ENCODE measurements at regions not wholly inside any gene's neighbourhood (a gene's known extent, or its start where the extent isn't known, plus 50 kb on each side); places are given as distances from the start of the nearest gene placed in this dataset.

- TF ChIP-seq EZH2phosphoT487 (IDR thresholded peaks at IDR 0.05; ENCODE audit: borderline replicate concordance, low read length) (no peak), CTCF (conservative IDR thresholded peaks at IDR 0.05; ENCODE audit: low read depth, low read length) (no peak), EZH2 (IDR thresholded peaks at IDR 0.05; ENCODE audit: low read length, unreplicated experiment) (no peak)
- Histone ChIP-seq H3F3A (ENCODE audit: low read length, unreplicated experiment) (no peaks in the 10 kb centered on the region), H3K9me3 (ENCODE audit: low read length) (no peaks in the 10 kb centered on the region), H3K9me2 (replicated peaks; ENCODE audit: low read length) (no peaks in the 10 kb centered on the region), H3K9ac (ENCODE audit: low read length) (no peak overlapping the region), H3K4me3 (ENCODE audit: low read length) (no peak overlapping the region), H3K36me3 (ENCODE audit: low read depth, low read length) (no peaks in the 10 kb centered on the region), H4K20me1 (ENCODE audit: low read length) (no peaks in the 10 kb centered on the region), H3K79me2 (ENCODE audit: low read length) (no peaks in the 10 kb centered on the region), H3K4me2 (ENCODE audit: low read length) (no peak overlapping the region), H3K27me3 (ENCODE audit: low read length) (peaks cover 52% of the 10 kb centered on the region), H3K27ac (ENCODE audit: low read length) (no peak overlapping the region), H2AFZ (ENCODE audit: low read length) (no peak overlapping the region), H3K4me1 (ENCODE audit: insufficient read depth, low read length) (no peaks in the 10 kb centered on the region)
- POLR2A ChIA-PET (ENCODE audit: unreplicated experiment) = no interaction called here
- no TSS peak for BruUV-seq (replicated peaks)
- CTCF ChIA-PET = no interaction called here
- intact Hi-C loops (cut with micrococcal nuclease) = no loop called here
- no peak for DNase-seq
- no peak for ATAC-seq
Observed at GRCh38 chr14:39683691-39684260, 251.5 kb upstream of the FBXO33 start.

DNA sequence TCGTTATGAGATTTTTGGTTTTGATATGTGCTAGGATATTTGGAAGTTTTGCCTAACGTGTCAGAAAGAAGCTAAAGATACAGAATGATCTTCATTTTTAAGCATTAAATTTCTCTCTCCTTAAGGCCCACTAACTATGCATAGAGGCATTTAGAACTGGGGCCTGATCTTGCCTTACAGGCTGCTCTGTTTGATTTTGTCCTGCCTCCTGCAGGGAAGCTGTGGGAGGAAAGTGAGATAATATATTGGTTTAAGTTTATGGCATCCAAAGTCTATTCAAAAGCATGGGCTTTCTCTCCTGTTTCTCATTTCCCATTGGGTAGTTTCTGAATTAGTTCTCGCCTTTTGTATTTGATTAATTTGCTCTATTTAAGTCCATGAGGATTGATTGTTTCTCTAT is 250.3 kb upstream of the FBXO33 start:
- no peak overlapping the region for H3K27ac ChIP-seq (ENCODE audit: low read length)
- H3K4me1 ChIP-seq (ENCODE audit: insufficient read depth, low read length) = no peaks in the 10 kb centered on the region
- peaks cover 52% of the 10 kb centered on the region for H3K27me3 ChIP-seq (ENCODE audit: low read length)
- ATAC-seq = no peak
- no peaks in the 10 kb centered on the region for H3K79me2 ChIP-seq (ENCODE audit: low read length)
- ChIA-PET POLR2A (ENCODE audit: unreplicated experiment) (no interaction called here), CTCF (no interaction called here)
- no peak for DNase-seq
- no peaks in the 10 kb centered on the region for H3F3A ChIP-seq (ENCODE audit: low read length, unreplicated experiment)
- H3K4me2 ChIP-seq (ENCODE audit: low read length) = no peak overlapping the region
- no peaks in the 10 kb centered on the region for H4K20me1 ChIP-seq (ENCODE audit: low read length)
- intact Hi-C loops (cut with micrococcal nuclease) = no loop called here
- H3K9me3 ChIP-seq (ENCODE audit: low read length) = no peaks in the 10 kb centered on the region
- no peak overlapping the region for H3K4me3 ChIP-seq (ENCODE audit: low read length)
- no peaks in the 10 kb centered on the region for H3K36me3 ChIP-seq (ENCODE audit: low read depth, low read length)
- TF ChIP-seq CTCF (conservative IDR thresholded peaks at IDR 0.05; ENCODE audit: low read depth, low read length) = no peak
- no peak for TF ChIP-seq EZH2 (IDR thresholded peaks at IDR 0.05; ENCODE audit: low read length, unreplicated experiment)
- no peak for TF ChIP-seq EZH2phosphoT487 (IDR thresholded peaks at IDR 0.05; ENCODE audit: borderline replicate concordance, low read length)
- no TSS peak for BruUV-seq (replicated peaks)
- H3K9me2 ChIP-seq (replicated peaks; ENCODE audit: low read length) = no peaks in the 10 kb centered on the region
- no peak overlapping the region for H3K9ac ChIP-seq (ENCODE audit: low read length)
- H2AFZ ChIP-seq (ENCODE audit: low read length) = no peak overlapping the region

GRCh38 chr14:39681782-39682399 is 249.7 kb upstream of the FBXO33 start:
- ATAC-seq = no peak
- ChIA-PET POLR2A (ENCODE audit: unreplicated experiment) (no interaction called here), CTCF (no interaction called here)
- no peaks in the 10 kb centered on the region for H4K20me1 ChIP-seq (ENCODE audit: low read length)
- no peaks in the 10 kb centered on the region for H3K36me3 ChIP-seq (ENCODE audit: low read depth, low read length)
- TF ChIP-seq EZH2phosphoT487 (IDR thresholded peaks at IDR 0.05; ENCODE audit: borderline replicate concordance, low read length) (no peak), EZH2 (IDR thresholded peaks at IDR 0.05; ENCODE audit: low read length, unreplicated experiment) (no peak), CTCF (conservative IDR thresholded peaks at IDR 0.05; ENCODE audit: low read depth, low read length) (no peak)
- intact Hi-C loops (cut with micrococcal nuclease) = no loop called here
- no peak overlapping the region for H2AFZ ChIP-seq (ENCODE audit: low read length)
- no peaks in the 10 kb centered on the region for H3K9me3 ChIP-seq (ENCODE audit: low read length)
- H3K4me1 ChIP-seq (ENCODE audit: insufficient read depth, low read length) = no peaks in the 10 kb centered on the region
- H3F3A ChIP-seq (ENCODE audit: low read length, unreplicated experiment) = no peaks in the 10 kb centered on the region
- no peak for DNase-seq
- H3K9ac ChIP-seq (ENCODE audit: low read length) = no peak overlapping the region
- no peak overlapping the region for H3K4me2 ChIP-seq (ENCODE audit: low read length)
- H3K9me2 ChIP-seq (replicated peaks; ENCODE audit: low read length) = no peaks in the 10 kb centered on the region
- H3K4me3 ChIP-seq (ENCODE audit: low read length) = no peak overlapping the region
- no TSS peak for BruUV-seq (replicated peaks)
- H3K79me2 ChIP-seq (ENCODE audit: low read length) = no peaks in the 10 kb centered on the region
- H3K27me3 ChIP-seq (ENCODE audit: low read length) = peaks cover 50% of the 10 kb centered on the region
- no peak overlapping the region for H3K27ac ChIP-seq (ENCODE audit: low read length)
